DOHH2 (cell line): ENCODE measurements at regions not wholly inside any gene's neighbourhood (a gene's known extent, or its start where the extent isn't known, plus 50 kb on each side); places are given as distances from the start of the nearest gene placed in this dataset.

ENCODE experiments used
- CTCF ChIP-seq: fragments of 200-600 bp; sonication (generic); IDR thresholded peaks from one replicate; pipeline ENCODE4 v1.5.1; 2014; ENCODE audit warnings: antibody characterized with exemption, mild to moderate bottlenecking, low read depth, low read length; ENCODE audit not compliant: poor library complexity, severe bottlenecking
- EZH2phosphoT487 ChIP-seq: fragments of 200-600 bp; sonication (generic); IDR thresholded peaks from 2 replicates; pipeline ENCODE4 v1.6.1; 2017; ENCODE audit warnings: borderline replicate concordance, mild to moderate bottlenecking, antibody characterized with exemption, low read length, moderate library complexity, mixed read lengths

GRCh38 chr2:198883604-198884003 lies 574.1 kb downstream of the SATB2 start:
- TF ChIP-seq CTCF = no peak
- no peak for TF ChIP-seq EZH2phosphoT487
